ENCODE measurements at regions not wholly inside any gene's neighbourhood (a gene's known extent, or its start where the extent isn't known, plus 50 kb on each side); places are given as distances from the start of the nearest gene placed in this dataset.

GRCh38 chr6:163985710-163986109 is 571.2 kb downstream of the QKI start:
- DNase-seq (ENCODE audit: low spot score): no peak

- DNase-seq (ENCODE audit: low spot score): no peak
These were observed 570.5 kb downstream of the QKI start for GRCh38 chr6:163985040-163985439.

- no peak for DNase-seq (ENCODE audit: low spot score)
These were observed 569.8 kb downstream of the QKI start for GRCh38 chr6:163984124-163984936.

- DNase-seq (ENCODE audit: low spot score): no peak
These were observed 569.2 kb downstream of the QKI start for GRCh38 chr6:163983679-163984078.

GRCh38 chr6:163974322-163974721 is 559.8 kb downstream of the QKI start:
- DNase-seq (ENCODE audit: low spot score): no peak

GRCh38 chr6:163971841-163972838 is 557.6 kb downstream of the QKI start:
- DNase-seq (ENCODE audit: low spot score): no peak

DNA sequence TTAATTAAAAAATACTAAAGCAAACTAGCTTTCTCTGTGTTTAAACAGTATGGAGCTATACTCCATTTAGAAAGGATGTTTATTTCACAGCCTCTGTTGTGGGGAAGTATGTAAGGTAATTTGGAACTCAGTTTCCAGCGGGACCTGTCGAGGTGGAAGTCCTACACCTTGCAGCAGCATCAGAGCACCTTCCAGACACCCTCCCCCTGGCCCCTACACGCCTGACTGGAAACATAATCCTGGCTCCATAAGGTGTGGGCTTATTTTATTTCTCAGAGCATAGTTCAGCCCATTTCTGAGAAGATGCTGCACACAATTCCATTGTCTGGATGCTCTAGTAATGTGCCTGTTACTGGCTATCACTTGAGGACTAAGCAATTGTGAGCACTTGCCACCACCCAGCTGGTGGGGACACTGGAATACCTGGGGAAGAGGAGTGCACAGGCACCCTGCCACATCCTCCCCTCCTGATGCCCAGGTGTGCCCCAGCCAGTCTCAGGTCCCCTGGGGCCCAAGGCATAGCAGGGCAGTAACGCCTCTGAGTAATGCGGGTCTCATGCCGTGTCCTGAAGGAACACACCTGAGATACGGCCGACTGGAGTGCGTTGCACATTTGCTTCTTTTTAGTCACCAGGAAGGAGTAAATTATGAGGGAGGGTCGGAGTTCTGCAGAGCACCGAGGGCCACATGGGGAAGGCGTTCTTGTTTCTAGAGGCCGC is 556.5 kb downstream of the QKI start:
- no peak for DNase-seq (ENCODE audit: low spot score)

DNA sequence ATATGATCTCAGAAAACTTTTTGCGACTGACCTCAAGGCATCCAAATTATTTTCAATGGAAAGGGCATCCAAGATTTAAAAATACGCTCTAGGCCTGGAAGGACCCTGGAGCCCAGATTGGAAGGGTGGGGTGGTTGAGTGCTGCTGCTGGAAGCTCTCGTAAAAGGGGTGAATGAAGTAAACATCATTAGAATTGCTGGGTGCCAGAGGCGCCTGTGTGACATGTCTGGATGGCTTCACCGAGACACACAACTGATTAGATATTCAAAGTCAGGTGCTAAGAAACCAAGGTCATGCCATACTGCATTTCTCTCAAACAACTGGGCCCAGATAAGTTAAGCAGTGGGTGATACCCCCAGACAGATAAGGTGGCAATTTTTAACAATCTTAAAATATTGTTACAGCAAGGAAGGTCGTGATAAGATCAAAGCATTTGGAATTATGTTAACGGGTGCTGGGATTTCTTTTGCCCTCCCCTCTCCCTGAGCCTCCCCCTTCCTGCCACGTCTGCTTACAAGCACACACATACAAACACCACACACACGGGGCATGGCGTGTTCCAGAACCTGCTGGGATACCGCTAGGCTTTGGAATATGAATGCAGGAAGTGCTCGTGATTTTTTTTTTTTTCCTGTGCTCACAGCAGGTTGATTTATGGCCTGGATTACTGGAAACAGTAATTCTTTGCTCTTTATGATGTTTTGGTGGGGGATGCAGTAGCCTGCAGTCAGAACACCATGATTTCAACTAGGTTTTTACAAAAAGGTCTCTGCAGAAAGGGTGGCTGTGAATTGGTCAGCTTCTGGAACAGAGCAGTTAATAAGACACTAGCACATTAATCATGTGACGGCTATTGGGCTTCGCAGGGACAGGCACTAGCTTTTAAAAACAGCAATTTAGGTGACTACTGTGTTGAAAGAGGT is 551.2 kb downstream of the QKI start:
- DNase-seq (ENCODE audit: low spot score): no peak

DNA sequence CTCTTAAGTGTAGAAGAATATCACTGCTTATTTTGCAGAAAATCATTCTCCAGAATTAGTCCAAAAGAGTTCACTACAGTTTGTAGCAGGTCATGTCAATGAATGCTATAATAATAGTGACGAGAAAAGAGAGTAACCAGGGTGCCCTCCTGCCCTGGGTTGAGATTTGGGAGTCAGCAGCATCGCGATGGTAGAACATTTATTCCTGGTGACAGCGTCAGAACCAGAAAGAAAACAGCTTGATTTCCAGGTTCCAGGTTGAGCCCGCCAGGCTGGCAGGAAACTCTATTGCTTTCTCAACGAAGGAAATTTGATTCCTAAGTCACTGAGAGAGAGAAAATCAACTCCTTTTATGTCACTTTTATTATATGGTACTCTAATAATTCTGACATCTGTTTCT is 550.3 kb downstream of the QKI start:
- no peak for DNase-seq (ENCODE audit: low spot score)

- DNase-seq (ENCODE audit: low spot score): no peak
These were observed 548.9 kb downstream of the QKI start for GRCh38 chr6:163963205-163964120.

DNA sequence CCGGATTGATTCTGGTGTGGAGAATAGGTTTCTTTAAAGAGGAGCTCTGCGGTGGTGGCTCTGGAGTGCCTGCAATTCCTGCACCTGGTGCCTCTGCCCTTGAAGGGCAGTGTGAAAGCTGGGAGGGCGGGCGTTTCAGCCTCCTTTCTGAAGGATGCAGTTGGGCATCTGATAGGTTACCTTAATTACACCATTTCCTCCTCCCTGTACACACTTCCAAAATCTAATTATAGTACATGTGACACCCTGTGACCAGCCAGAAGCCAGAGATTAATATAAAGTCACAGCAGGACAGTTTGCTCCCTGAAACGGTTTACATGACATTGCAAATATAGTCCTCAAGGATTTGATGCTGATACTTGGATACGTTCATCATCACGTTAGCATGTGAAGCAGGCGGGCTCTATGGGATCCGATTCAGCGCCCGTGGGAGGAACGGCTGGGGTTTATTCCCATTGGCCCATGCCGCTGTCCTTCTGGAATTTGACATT is 548.2 kb downstream of the QKI start:
- no peak for DNase-seq (ENCODE audit: low spot score)

DNA sequence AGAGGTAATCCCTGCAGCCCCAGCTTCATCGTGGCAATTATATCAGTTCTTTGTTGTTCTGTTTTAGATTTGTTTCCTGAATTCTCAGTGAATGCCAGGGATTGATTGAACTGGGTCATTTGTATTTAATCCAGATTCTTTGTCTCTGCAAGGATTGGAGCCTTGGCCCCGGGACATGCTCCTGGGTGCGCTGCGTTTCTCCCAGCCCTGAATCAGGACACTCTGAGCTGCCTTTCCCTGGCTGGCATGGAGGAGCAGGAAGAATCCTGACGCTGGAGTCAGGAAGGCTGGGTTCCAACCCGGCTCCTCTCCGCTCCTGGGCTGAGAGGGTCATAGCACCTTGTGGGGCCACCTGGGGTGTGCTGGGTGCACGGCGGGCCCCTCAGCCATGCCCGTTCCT is 545.6 kb downstream of the QKI start:
- no peak for DNase-seq (ENCODE audit: low spot score)

GRCh38 chr6:163958646-163959045 is 544.1 kb downstream of the QKI start:
- peak; percentile 39 for DNase-seq (ENCODE audit: low spot score)

GRCh38 chr6:163956571-163957407 is 542.3 kb downstream of the QKI start:
- peak; percentile 87 for DNase-seq (ENCODE audit: low spot score)

GRCh38 chr6:163955756-163956155 is 541.2 kb downstream of the QKI start:
- DNase-seq (ENCODE audit: low spot score): no peak

- peak; percentile 88 for DNase-seq (ENCODE audit: low spot score)
These were observed 540.6 kb downstream of the QKI start for GRCh38 chr6:163955096-163955495.

- DNase-seq (ENCODE audit: low spot score): no peak
These were observed 539.7 kb downstream of the QKI start for GRCh38 chr6:163954088-163954775.

- DNase-seq (ENCODE audit: low spot score): no peak
These were observed 537.5 kb downstream of the QKI start for GRCh38 chr6:163952005-163952404.
